ENCODE measurements at regions not wholly inside any gene's neighbourhood (a gene's known extent, or its start where the extent isn't known, plus 50 kb on each side); places are given as distances from the start of the nearest gene placed in this dataset.

GRCh38 chr1:238171985-238172384 lies 281.3 kb upstream of the ZP4 start:
- DNase-seq (ENCODE audit: low read depth, low spot score) (no peak), FAIRE-seq (no peak)
- ChIA-PET POLR2A (no interaction called here), CTCF (no interaction called here)
- no peak overlapping the region for H2AFZ ChIP-seq (ENCODE audit: low read depth, low read length)
- H3K4me2 ChIP-seq (ENCODE audit: insufficient read depth, low read length) = no peak overlapping the region
- no peak overlapping the region for H3K4me3 ChIP-seq (replicated peaks in 1 of 3; ENCODE audit: insufficient read depth in 1 of 3, low read depth in 1 of 3, low read length in 3 of 3)
- dilution Hi-C loops (cut with MboI; ENCODE audit: extremely low pct_ligation_motif_present, low sequenced_read_pairs) = no loop called here
- intact Hi-C loops (cut with micrococcal nuclease) = no loop called here
- H3K79me2 ChIP-seq (ENCODE audit: control insufficient read depth, insufficient read depth, low read length) = no peaks in the 10 kb centered on the region
- no peak for TF ChIP-seq EZH2 (IDR thresholded peaks at IDR 0.05; ENCODE audit: borderline replicate concordance, low read depth, low read length, severe bottlenecking)
- TF ChIP-seq GATA2 (IDR thresholded peaks at IDR 0.05; ENCODE audit: insufficient read depth, insufficient read length, low read depth, low read length) = no peak
- TF ChIP-seq POLR2AphosphoS5 (IDR thresholded peaks at IDR 0.05; ENCODE audit: insufficient read depth, low read depth, low read length) = no peak
- TF ChIP-seq, protein P1, sequence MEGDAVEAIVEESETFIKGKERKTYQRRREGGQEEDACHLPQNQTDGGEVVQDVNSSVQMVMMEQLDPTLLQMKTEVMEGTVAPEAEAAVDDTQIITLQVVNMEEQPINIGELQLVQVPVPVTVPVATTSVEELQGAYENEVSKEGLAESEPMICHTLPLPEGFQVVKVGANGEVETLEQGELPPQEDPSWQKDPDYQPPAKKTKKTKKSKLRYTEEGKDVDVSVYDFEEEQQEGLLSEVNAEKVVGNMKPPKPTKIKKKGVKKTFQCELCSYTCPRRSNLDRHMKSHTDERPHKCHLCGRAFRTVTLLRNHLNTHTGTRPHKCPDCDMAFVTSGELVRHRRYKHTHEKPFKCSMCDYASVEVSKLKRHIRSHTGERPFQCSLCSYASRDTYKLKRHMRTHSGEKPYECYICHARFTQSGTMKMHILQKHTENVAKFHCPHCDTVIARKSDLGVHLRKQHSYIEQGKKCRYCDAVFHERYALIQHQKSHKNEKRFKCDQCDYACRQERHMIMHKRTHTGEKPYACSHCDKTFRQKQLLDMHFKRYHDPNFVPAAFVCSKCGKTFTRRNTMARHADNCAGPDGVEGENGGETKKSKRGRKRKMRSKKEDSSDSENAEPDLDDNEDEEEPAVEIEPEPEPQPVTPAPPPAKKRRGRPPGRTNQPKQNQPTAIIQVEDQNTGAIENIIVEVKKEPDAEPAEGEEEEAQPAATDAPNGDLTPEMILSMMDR (IDR thresholded peaks at IDR 0.05; ENCODE audit: extremely low read depth in 1 of 2, insufficient read depth in 1 of 2, low read depth in 1 of 2, low read length in 2 of 2) = no peak
- no peak for TF ChIP-seq MYC (IDR thresholded peaks at IDR 0.05; ENCODE audit: low read depth, low read length)
- TF ChIP-seq, protein P2, sequence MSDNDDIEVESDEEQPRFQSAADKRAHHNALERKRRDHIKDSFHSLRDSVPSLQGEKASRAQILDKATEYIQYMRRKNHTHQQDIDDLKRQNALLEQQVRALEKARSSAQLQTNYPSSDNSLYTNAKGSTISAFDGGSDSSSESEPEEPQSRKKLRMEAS (IDR thresholded peaks at IDR 0.05; ENCODE audit: insufficient read depth, insufficient read length) = no peak
- TF ChIP-seq POLR2A (IDR thresholded peaks at IDR 0.05; ENCODE audit: low read depth, low read length) = no peak
- TF ChIP-seq FOS (IDR thresholded peaks at IDR 0.05; ENCODE audit: borderline replicate concordance, insufficient read depth, low read length) = no peak
- no peak for TF ChIP-seq JUN (IDR thresholded peaks at IDR 0.05; ENCODE audit: borderline replicate concordance, insufficient read depth, insufficient read length, low read depth)
- H3K9me1 ChIP-seq (replicated peaks; ENCODE audit: control insufficient read depth, extremely low read depth, insufficient read depth, low read length) = no peaks in the 10 kb centered on the region
- H3K9me3 ChIP-seq (replicated peaks; ENCODE audit: control insufficient read depth, insufficient read depth, low read length) = peaks cover 2% of the 10 kb centered on the region
- H3K4me1 ChIP-seq (ENCODE audit: control insufficient read depth, extremely low read depth, insufficient read depth, low read length) = no peaks in the 10 kb centered on the region
- H3K27ac ChIP-seq (ENCODE audit: insufficient read depth, low read depth, low read length) = no peak overlapping the region
- BruUV-seq (replicated peaks) = no TSS peak
- no peaks in the 10 kb centered on the region for H4K20me1 ChIP-seq (replicated peaks; ENCODE audit: control insufficient read depth, extremely low read depth, insufficient read depth, low read length)
- no peaks in the 10 kb centered on the region for H3K27me3 ChIP-seq (ENCODE audit: control insufficient read depth in 2 of 2, insufficient read depth in 2 of 2, low read length in 2 of 2)
- H3K9ac ChIP-seq (replicated peaks; ENCODE audit: extremely low read depth, insufficient read depth, low read length) = no peak overlapping the region
- no peaks in the 10 kb centered on the region for H3K36me3 ChIP-seq (ENCODE audit: control insufficient read depth in 2 of 2, extremely low read depth in 1 of 2, insufficient read depth in 2 of 2, low read length in 2 of 2)

All from endothelial cell of umbilical vein (primary cell).